Dedifferentiated amniotic fluid mesenchymal stem cell (primary cell): ENCODE measurements at regions not wholly inside any gene's neighbourhood (a gene's known extent, or its start where the extent isn't known, plus 50 kb on each side); places are given as distances from the start of the nearest gene placed in this dataset.
"Not testable (repeated sequence)": the region's sequence is repeated elsewhere in the genome, so short reads cannot be mapped to it uniquely, and the experiment has no call there.

Experiments used
- DNase-seq: peaks from one replicate; pipeline ENCODE4 v3.0.0-alpha.2; 2016; ENCODE audit errors: extremely low spot score

GRCh38 chr10:57959318-57960006 is 308.2 kb downstream of the IPMK start:
- DNase-seq = no peak

- no peak for DNase-seq
These were observed 312.6 kb downstream of the IPMK start for GRCh38 chr10:57955076-57955475.

DNA sequence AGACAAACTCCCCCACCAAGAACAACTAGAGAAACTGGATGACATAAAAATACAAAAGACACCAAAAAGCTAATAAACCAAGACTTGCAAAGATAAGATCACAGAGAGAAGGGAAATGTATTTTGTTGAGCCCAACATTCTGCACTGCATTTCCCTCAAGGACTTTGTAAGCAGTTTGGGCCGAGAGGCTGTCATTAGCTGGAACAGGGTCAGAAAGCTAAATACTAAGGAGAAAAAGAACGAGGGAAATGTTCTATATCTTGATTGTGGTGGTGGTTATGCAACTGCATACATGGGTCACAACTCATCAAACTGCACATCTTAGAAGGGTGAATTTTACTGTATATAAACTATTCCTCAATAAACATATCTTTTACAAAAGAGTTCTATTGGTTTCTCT is 315.0 kb downstream of the IPMK start:
- DNase-seq = no peak

DNA sequence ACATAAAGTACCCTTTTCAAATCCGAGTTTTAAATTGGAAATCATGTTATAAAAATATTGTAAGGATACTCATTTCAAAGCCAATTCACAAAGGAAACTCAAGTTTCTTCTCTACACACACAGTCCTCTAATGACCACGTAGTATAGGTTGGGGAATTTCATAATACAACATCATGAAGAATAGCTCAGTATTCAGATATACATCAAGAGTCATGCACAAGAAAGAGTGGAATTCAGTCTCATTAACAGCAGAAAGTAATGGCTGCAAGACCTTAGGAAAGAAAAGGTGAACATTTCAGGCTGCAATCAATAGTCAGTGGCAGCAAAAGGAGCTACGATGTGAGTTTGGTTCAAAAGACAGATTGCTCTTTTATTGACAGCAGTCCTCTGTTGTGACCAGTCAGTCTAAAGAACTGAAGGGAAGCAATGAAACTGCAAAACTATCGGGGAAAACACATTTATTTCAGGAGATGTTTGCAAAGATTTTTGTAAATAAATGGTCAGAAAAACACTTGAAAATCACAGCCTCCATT is 317.2 kb downstream of the IPMK start:
- no peak for DNase-seq

GRCh38 chr10:57948796-57949195 is 318.9 kb downstream of the IPMK start:
- no peak for DNase-seq

GRCh38 chr10:57946833-57947232 is 320.9 kb downstream of the IPMK start:
- DNase-seq = no peak

DNA sequence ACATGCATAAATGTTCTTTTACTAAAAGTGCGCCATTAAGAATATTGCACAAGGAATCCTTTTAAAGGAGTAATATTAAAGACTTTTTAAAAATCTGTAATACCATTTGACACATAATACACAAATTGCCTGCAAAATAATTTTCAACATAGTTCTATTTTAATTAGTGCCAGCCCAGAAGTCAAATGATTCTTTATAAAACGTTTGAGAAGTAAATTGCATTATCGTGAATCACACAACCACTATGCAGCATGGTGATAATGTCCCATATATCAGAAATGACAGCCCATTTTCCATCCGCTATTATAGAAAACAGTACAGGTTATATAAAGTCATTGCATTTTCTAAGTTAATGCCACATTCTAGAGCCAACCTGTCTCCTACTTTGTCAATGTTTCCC is 324.0 kb downstream of the IPMK start:
- no peak for DNase-seq

DNA sequence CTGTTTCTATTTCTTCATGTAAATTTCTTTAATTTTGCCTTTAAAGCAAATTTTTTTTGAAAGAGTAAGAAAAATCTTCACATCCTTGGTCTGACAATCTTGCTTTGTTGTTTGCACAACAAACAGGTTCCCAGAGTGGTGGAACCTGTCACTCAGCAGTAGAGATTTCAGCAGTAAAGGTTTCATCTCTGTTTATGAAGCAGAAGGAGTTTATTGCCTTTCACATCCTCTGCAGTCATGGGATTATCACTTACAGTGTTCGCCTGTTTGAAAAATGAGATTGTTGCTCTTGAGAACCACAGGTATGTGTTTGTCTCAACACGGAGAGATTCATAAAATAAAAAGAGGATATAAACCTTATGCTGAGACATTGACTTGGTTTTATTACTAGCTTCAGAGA is 342.6 kb downstream of the IPMK start:
- DNase-seq = no peak

DNA sequence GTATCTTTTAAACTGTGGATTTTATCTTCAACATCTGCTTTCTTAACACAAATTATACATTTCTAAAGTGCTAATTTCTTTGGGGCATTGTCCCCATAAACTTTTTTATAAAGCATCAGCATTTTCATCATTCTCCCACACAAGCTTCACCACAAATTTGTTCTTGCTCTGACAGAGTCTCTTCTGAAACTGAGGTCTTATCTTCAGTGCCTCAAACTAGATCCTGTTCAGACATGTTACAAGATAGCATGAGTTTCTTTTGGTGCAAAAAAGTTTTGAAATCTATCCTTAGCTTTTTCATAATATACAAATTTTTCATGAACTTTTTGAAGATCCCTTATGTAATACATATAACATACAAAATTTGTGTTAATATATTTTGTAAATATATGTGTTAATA is 346.6 kb downstream of the IPMK start:
- no peak for DNase-seq

- DNase-seq = no peak
These were observed 347.8 kb downstream of the IPMK start for GRCh38 chr10:57919864-57920263.

- no peak for DNase-seq
These were observed 350.7 kb downstream of the IPMK start for GRCh38 chr10:57917019-57917418.

DNA sequence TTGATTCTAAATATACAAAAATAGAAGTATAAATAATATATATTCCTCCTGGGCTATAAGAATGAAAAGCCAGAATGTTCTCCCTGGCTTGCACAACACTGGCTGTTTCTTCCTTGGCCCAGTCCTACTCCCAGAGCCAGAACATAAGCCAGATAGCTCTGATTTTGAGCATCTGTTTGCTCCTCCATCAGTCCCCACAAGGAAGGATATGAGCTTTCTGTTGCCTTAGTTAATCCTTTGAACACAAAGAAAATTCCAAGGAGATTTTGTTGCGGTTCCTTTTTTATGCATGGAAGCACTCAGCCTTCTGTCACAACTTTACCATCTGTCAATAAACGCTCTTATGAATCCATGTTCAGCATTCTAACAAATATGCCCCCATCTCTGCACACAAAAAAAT is 361.8 kb downstream of the IPMK start:
- no peak for DNase-seq

DNA sequence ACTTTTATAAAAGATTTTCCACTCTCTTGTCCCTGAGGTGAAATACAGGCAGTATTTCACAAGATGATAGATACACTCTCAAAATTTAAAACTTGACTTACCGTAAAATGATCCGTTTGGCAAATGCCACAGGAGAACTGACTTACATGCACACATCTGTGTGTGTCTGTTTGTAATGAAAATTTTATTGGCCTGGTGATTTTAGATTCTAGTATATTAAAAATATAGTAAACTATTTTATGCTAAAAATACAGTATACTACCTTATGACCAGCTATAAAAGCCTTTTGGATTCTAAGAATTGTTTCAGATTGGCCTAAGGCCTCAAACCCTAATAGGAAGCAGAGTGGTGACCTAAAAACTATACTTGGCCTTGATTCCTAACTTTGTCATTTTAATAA is 362.7 kb downstream of the IPMK start:
- DNase-seq = no peak

GRCh38 chr10:57898231-57898630 is 369.5 kb downstream of the IPMK start:
- no peak for DNase-seq

DNA sequence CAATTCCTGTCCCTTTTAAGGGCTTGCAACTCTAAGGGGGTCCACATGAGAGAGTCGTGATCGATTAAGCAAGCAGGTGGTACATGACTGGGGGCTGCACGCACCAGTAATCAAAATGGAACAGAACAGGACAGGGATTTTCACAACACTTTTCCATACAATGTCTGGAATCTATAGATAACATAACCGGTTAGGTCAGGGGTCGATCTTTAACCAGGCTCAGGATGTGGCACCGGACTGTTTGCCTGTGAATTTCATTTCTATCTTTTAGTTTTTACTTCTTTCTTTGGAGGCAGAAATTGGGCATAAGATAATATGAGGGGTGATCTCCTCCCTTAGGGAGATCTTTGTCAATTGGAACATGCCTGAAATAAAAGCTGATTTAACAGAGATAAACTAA is 370.1 kb downstream of the IPMK start:
- no peak for DNase-seq

- DNase-seq = no peak
These were observed 373.3 kb downstream of the IPMK start for GRCh38 chr10:57894361-57894760.

DNA sequence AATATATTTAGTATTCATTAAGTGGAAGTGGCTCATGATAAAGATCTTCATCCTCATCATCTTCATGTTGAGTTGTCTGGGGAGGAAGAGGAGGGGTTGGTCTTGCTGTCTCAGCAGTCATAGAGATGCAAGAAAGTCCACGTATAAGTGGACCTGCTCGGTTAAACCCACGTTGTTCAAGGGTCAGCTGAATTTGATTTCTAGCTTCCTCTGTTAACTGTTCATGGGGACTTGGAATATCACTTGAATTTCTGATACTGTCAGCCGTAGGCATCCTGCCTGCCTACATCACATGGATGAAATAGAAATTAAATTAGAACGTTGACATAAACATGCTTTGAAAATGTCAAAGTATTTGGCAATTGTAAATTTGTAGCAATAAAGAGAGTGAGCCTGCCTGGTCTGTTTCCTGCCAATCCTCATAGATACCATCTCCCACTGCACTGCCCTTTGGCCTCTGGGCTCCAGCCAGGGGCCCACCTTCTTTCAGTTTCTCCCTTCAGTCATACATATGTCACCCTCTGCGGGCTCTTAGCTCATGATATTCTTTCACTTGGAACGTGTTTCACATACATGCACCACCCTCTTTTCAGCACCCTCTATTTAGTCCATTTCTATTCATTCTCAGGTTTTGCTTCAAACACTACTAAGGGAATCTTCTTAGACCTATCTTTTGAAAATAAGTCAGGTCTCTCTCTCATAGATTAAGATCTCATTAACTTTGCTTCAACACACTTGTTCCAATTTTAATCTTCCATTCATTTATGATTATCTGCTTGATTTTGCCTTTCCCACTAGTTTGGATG is 376.3 kb downstream of the IPMK start:
- no peak for DNase-seq

- no peak for DNase-seq
These were observed 377.0 kb downstream of the IPMK start for GRCh38 chr10:57890691-57891090.

GRCh38 chr10:57885618-57885968 is 382.1 kb downstream of the IPMK start:
- not testable (repeated sequence) for DNase-seq

DNA sequence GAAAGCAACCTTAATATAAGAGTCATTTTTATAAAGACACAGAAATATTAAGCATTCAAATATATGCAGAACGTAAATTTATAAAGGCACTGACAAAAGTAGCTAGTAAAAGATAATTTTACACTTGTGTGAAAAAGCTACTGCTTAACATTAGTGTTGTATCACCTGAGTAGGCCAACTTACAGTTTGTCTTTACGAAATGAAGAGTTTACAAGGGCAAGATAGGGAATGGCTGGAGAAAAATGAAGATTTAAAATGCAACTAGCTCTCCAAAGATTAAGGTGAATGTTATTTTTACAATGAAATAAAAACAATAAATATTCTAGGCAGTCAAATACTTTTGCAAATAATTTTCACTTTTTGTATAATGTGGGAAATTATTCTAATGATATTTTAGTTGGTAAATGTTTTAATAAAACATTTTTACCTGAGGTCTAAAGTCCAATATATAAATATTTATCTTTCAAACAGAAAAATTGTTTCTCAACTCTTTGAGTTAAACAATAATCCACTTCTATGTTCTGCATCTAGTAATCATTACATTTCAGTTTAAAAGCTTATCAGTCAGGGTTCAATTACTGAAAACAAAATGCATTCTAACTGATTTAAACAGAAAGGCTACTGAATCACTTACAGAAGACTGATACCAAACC is 382.6 kb downstream of the IPMK start:
- DNase-seq = no peak

- DNase-seq = no peak
These were observed 383.3 kb downstream of the IPMK start for GRCh38 chr10:57884407-57884806.

- DNase-seq = no peak
These were observed 387.1 kb downstream of the IPMK start for GRCh38 chr10:57880446-57881227.
